H1 (cell line): ENCODE measurements at regions not wholly inside any gene's neighbourhood (a gene's known extent, or its start where the extent isn't known, plus 50 kb on each side); places are given as distances from the start of the nearest gene placed in this dataset.

Source experiments
- CTCF ChIA-PET: fragments of 300-600 bp; sonication (Branson Sonifier 250); formaldehyde crosslinking; loops from one replicate; lab custom pipeline; 2021; ENCODE audit not compliant: partially characterized antibody; lab: Charles Lee
- POLR2A ChIA-PET: fragments of 300-600 bp; sonication (Branson Sonifier 250); formaldehyde crosslinking; loops from one replicate; lab custom pipeline; 2021; ENCODE audit warnings: inconsistent platforms; ENCODE audit not compliant: partially characterized antibody; lab: Charles Lee
- DNase-seq, 2 experiments: peaks; one replicate each; pipeline versions ENCODE4 v3.0.0 to v3.0.0-alpha.2; 2010 to 2022; ENCODE audit warnings: low spot score in 2 of 2, low read depth in 1 of 2, mixed read lengths in 1 of 2
- FAIRE-seq: peaks from 2 replicates; lab custom pipeline; 2011; peaks lifted over from hg19 to GRCh38; lab: Jason Lieb, UNC
- H2AFZ ChIP-seq: 2 replicates; pipeline ENCODE4 v1.8.1; 2012; ENCODE audit warnings: low read length, inconsistent platforms
- H2AK5ac ChIP-seq: 2 replicates; pipeline ENCODE4 v1.6.1; 2013; ENCODE audit warnings: low read depth, low read length
- H2BK120ac ChIP-seq: replicated peaks from 2 replicates; pipeline ENCODE3; 2013; ENCODE audit warnings: low read depth, low read length, inconsistent platforms
- H2BK12ac ChIP-seq: 2 replicates; pipeline ENCODE4 v1.6.1; 2013; ENCODE audit warnings: low read depth, low read length
- H2BK15ac ChIP-seq: 2 replicates; pipeline ENCODE4 v1.6.1; 2013; ENCODE audit warnings: low read length
- H2BK20ac ChIP-seq: 2 replicates; pipeline ENCODE4 v1.6.1; 2013; ENCODE audit warnings: low read length
- H2BK5ac ChIP-seq: 2 replicates; pipeline ENCODE4 v1.6.1; 2013; ENCODE audit warnings: low read depth, low read length
- H3K14ac ChIP-seq: 2 replicates; pipeline ENCODE4 v1.6.1; 2013; ENCODE audit warnings: inconsistent platforms; ENCODE audit not compliant: insufficient read length
- H3K18ac ChIP-seq: 2 replicates; pipeline ENCODE4 v1.6.1; 2013; ENCODE audit warnings: low read length; ENCODE audit errors: extremely low read depth
- H3K23ac ChIP-seq: 2 replicates; pipeline ENCODE4 v1.6.1; 2013; ENCODE audit warnings: inconsistent platforms; ENCODE audit not compliant: insufficient read length
- H3K23me2 ChIP-seq: 2 replicates; pipeline ENCODE4 v1.6.1; 2013; ENCODE audit warnings: low read depth, low read length
- H3K27ac ChIP-seq: 2 replicates; pipeline ENCODE4 v1.6.1; 2011; ENCODE audit warnings: low read depth, low read length, inconsistent platforms
- H3K27me3 ChIP-seq, 4 experiments: replicated peaks in 1 of 4; 1 replicate in 1 of 4; 2 replicates in 3 of 4; pipeline versions ENCODE4 v1.6.1 to v1.8.1; 2011 to 2013; ENCODE audit warnings: low read length in 3 of 4, mild to moderate bottlenecking in 3 of 4, inconsistent platforms in 2 of 4, mixed read lengths in 2 of 4, moderate library complexity in 1 of 4; ENCODE audit not compliant: control insufficient read depth in 3 of 4, insufficient read depth in 3 of 4; ENCODE audit errors: extremely low read depth in 1 of 4
- H3K36me3 ChIP-seq, 4 experiments: 2 replicates each; pipeline versions ENCODE4 v1.6.1 to v1.8.1; 2011 to 2013; ENCODE audit warnings: mild to moderate bottlenecking in 4 of 4, low read length in 3 of 4, moderate library complexity in 2 of 4, control low read depth in 1 of 4, inconsistent platforms in 1 of 4; ENCODE audit not compliant: insufficient read depth in 4 of 4, control insufficient read depth in 2 of 4
- H3K4ac ChIP-seq: replicated peaks from 2 replicates; pipeline ENCODE3; 2013; ENCODE audit warnings: low read length, low read depth, mixed read lengths, inconsistent platforms; ENCODE audit not compliant: insufficient read length
- H3K4me1 ChIP-seq, 4 experiments: replicated peaks in 1 of 4; 1 replicate in 1 of 4; 2 replicates in 3 of 4; pipeline versions ENCODE4 v1.6.1 to v1.8.1; 2011 to 2013; ENCODE audit warnings: low read length in 3 of 4, inconsistent platforms in 2 of 4, mixed read lengths in 1 of 4; ENCODE audit not compliant: insufficient read depth in 4 of 4, control insufficient read depth in 3 of 4
- H3K4me2 ChIP-seq, 2 experiments: 2 replicates each; pipeline versions ENCODE4 v1.6.1 to v1.8.1; 2011 to 2013; ENCODE audit warnings: low read depth in 2 of 2, low read length in 2 of 2, control low read depth in 1 of 2, inconsistent platforms in 1 of 2, mild to moderate bottlenecking in 1 of 2; ENCODE audit not compliant: insufficient read depth in 1 of 2
- H3K4me3 ChIP-seq, 4 experiments: fragments of 200-600, 300-600 bp in 1 of 4; sonication (generic), shearing (Covaris generic), sonication (Bioruptor Twin) in 1 of 4; 2 replicates each; pipeline versions ENCODE4 v1.5.1 to v1.8.1; 2011 to 2016; ENCODE audit warnings: low read length in 4 of 4, low read depth in 3 of 4, control low read depth in 2 of 4, inconsistent platforms in 2 of 4, mild to moderate bottlenecking in 2 of 4, mixed read lengths in 1 of 4, moderate library complexity in 1 of 4; ENCODE audit not compliant: insufficient read depth in 2 of 4; ENCODE audit errors: extremely low read depth in 1 of 4
- H3K56ac ChIP-seq: replicated peaks from 2 replicates; pipeline ENCODE3; 2013; ENCODE audit warnings: low read depth, mild to moderate bottlenecking, mixed read lengths, low read length, inconsistent platforms; ENCODE audit not compliant: insufficient read length
- H3K79me1 ChIP-seq: 2 replicates; pipeline ENCODE4 v1.6.1; 2013; ENCODE audit warnings: low read depth, low read length, control low read depth
- H3K79me2 ChIP-seq, 2 experiments: 2 replicates each; pipeline versions ENCODE4 v1.6.1 to v1.8.1; 2012 to 2013; ENCODE audit warnings: low read length in 2 of 2, mild to moderate bottlenecking in 2 of 2, inconsistent platforms in 1 of 2; ENCODE audit not compliant: insufficient read depth in 2 of 2, control insufficient read depth in 1 of 2
- H3K9ac ChIP-seq, 4 experiments: replicated peaks in 1 of 4; 1 replicate in 1 of 4; 2 replicates in 3 of 4; pipeline versions ENCODE4 v1.6.1 to v1.8.1; 2011 to 2013; ENCODE audit warnings: low read depth in 3 of 4, low read length in 3 of 4, control low read depth in 2 of 4, mild to moderate bottlenecking in 2 of 4, moderate library complexity in 2 of 4, inconsistent platforms in 1 of 4; ENCODE audit errors: extremely low read depth in 1 of 4
- H3K9me3 ChIP-seq, 2 experiments: 2 replicates each; pipeline versions ENCODE4 v1.6.1 to v1.8.1; 2012 to 2013; ENCODE audit warnings: mild to moderate bottlenecking in 2 of 2, moderate library complexity in 2 of 2, control low read depth in 1 of 2, inconsistent platforms in 1 of 2, low read depth in 1 of 2, low read length in 1 of 2, mixed read lengths in 1 of 2; ENCODE audit not compliant: insufficient read depth in 2 of 2
- H4K20me1 ChIP-seq, 2 experiments: replicated peaks in 1 of 2; 2 replicates each; pipeline versions ENCODE3 to v1.8.1; 2011 to 2013; ENCODE audit warnings: inconsistent platforms in 2 of 2, low read length in 2 of 2, mild to moderate bottlenecking in 1 of 2; ENCODE audit not compliant: insufficient read depth in 2 of 2, control insufficient read depth in 1 of 2
- H4K5ac ChIP-seq: 2 replicates; pipeline ENCODE4 v1.6.1; 2013; ENCODE audit warnings: low read length, low read depth, mixed read lengths, inconsistent platforms; ENCODE audit not compliant: insufficient read length
- H4K8ac ChIP-seq: 2 replicates; pipeline ENCODE4 v1.8.0; 2013; ENCODE audit warnings: mild to moderate bottlenecking, moderate library complexity, low read length, inconsistent platforms; ENCODE audit not compliant: insufficient read depth; ENCODE audit errors: extremely low read depth
- H4K91ac ChIP-seq: replicated peaks from 2 replicates; pipeline ENCODE3; 2013; ENCODE audit warnings: low read length, mixed read lengths, inconsistent platforms; ENCODE audit not compliant: insufficient read length
- CREB1 ChIP-seq: IDR thresholded peaks from 2 replicates; pipeline ENCODE4 v1.6.1; 2012; ENCODE audit warnings: inconsistent platforms
- EZH2 ChIP-seq: fragments of 200-600 bp; sonication (generic); IDR thresholded peaks from 2 replicates; pipeline ENCODE4 v1.7.1; 2012; ENCODE audit warnings: low read depth, mild to moderate bottlenecking, moderate library complexity, low read length, inconsistent platforms; ENCODE audit not compliant: severe bottlenecking
- GTF2F1 ChIP-seq: IDR thresholded peaks from 2 replicates; pipeline ENCODE4 v1.6.1; 2012; ENCODE audit warnings: low read depth, low read length, improper control_type of control experiment, borderline replicate concordance
- JUN ChIP-seq: IDR thresholded peaks from 2 replicates; pipeline ENCODE4 v1.6.1; 2011; ENCODE audit warnings: low read depth, mild to moderate bottlenecking, improper control_type of control experiment, low read length
- MAFK ChIP-seq: IDR thresholded peaks from 2 replicates; pipeline ENCODE4 v1.6.1; 2012; ENCODE audit warnings: low read depth, mild to moderate bottlenecking, improper control_type of control experiment, low read length
- POU5F1 ChIP-seq: IDR thresholded peaks from 2 replicates; pipeline ENCODE4 v1.6.1; 2011; ENCODE audit warnings: low read depth, mild to moderate bottlenecking, low read length, moderate library complexity
- RFX5 ChIP-seq: IDR thresholded peaks from 2 replicates; pipeline ENCODE4 v1.6.1; 2011; ENCODE audit warnings: low read depth, low read length, improper control_type of control experiment, borderline replicate concordance
- SUZ12 ChIP-seq: fragments of 200-600 bp; sonication (generic); IDR thresholded peaks from 2 replicates; pipeline ENCODE4 v1.6.1; 2012; ENCODE audit warnings: mild to moderate bottlenecking, inconsistent platforms, low read length, moderate library complexity, mixed read lengths
- YY1 ChIP-seq: IDR thresholded peaks from 2 replicates; pipeline ENCODE4 v1.6.1; 2011; ENCODE audit warnings: low read depth, mild to moderate bottlenecking, low read length
- WGBS, 2 experiments: shearing (Covaris generic) in 1 of 2; methylation state at CpG; one replicate each; pipeline versions ENCODE4 v1.1.6 to v1.1.7; 2013 to 2015; ENCODE audit warnings: low lambda C conversion rate in 2 of 2, mixed read lengths in 2 of 2, inconsistent platforms in 1 of 2, low coverage in 1 of 2, missing lambda C conversion rate in 1 of 2; ENCODE audit not compliant: insufficient replicate concordance in 2 of 2, insufficient coverage in 1 of 2, insufficient read length in 1 of 2; ENCODE audit errors: extremely low coverage in 1 of 2, missing lambda C conversion rate in 1 of 2; 5-methylcytosine and 5-hydroxymethylcytosine counted together
- TF ChIP-seq, protein P1 (sequence below): IDR thresholded peaks from 2 replicates; pipeline ENCODE4 v1.6.1; 2011; ENCODE audit warnings: low read depth, mild to moderate bottlenecking, low read length; ENCODE audit not compliant: insufficient read depth

GRCh38 chr10:4596951-4597350 is 229.1 kb upstream of the AKR1E2 start:
- no peak overlapping the region for H3K4ac ChIP-seq
- H3K4me3 ChIP-seq: no peak overlapping the region
- H3K56ac ChIP-seq: no peak overlapping the region
- peaks cover 3 to 4% of the 10 kb centered on the region in 2 experiments; a peak in 2 of 4 replicates for H3K9me3 ChIP-seq
- no peak overlapping the region for H2BK120ac ChIP-seq
- H3K79me1 ChIP-seq: no peaks in the 10 kb centered on the region
- POLR2A ChIA-PET: no interaction called here
- no peak overlapping the region for H2BK12ac ChIP-seq
- no peaks in the 10 kb centered on the region for H3K27me3 ChIP-seq
- peak overlapping the region; percentile 69; the same call in 1 of the 2 replicates for H2AFZ ChIP-seq
- no peak overlapping the region for H3K9ac ChIP-seq
- H2BK5ac ChIP-seq: no peak overlapping the region
- FAIRE-seq (no peak), DNase-seq (no peak)
- H4K91ac ChIP-seq: no peak overlapping the region
- H3K27ac ChIP-seq: no peak overlapping the region
- no peaks in the 10 kb centered on the region for H3K4me1 ChIP-seq
- no peaks in the 10 kb centered on the region for H3K36me3 ChIP-seq
- TF ChIP-seq SUZ12 (no peak), POU5F1 (no peak), JUN (no peak), GTF2F1 (no peak), MAFK (no peak), YY1 (no peak), EZH2 (no peak), RFX5 (no peak), CREB1 (no peak)
- TF ChIP-seq, protein P1, sequence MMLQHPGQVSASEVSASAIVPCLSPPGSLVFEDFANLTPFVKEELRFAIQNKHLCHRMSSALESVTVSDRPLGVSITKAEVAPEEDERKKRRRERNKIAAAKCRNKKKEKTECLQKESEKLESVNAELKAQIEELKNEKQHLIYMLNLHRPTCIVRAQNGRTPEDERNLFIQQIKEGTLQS: no peak
- no peak overlapping the region for H2BK20ac ChIP-seq
- H4K8ac ChIP-seq: no peak overlapping the region
- no peaks in the 10 kb centered on the region for H3K79me2 ChIP-seq
- WGBS, 2 experiments: 91% methylated on average over 1 of the region's 1 CpG; no CpG with 5 or more reads in 1 of the 2 experiments
- no peaks in the 10 kb centered on the region for H3K23me2 ChIP-seq
- no peak overlapping the region for H3K4me2 ChIP-seq
- H3K23ac ChIP-seq: no peak overlapping the region
- no peak overlapping the region for H2AK5ac ChIP-seq
- no peak overlapping the region for H3K14ac ChIP-seq
- no peak overlapping the region for H2BK15ac ChIP-seq
- no peaks in the 10 kb centered on the region for H4K20me1 ChIP-seq
- CTCF ChIA-PET: no interaction called here
- no peak overlapping the region for H3K18ac ChIP-seq
- H4K5ac ChIP-seq: no peak overlapping the region
